ENCODE measurements at regions not wholly inside any gene's neighbourhood (a gene's known extent, or its start where the extent isn't known, plus 50 kb on each side); places are given as distances from the start of the nearest gene placed in this dataset.

DNA sequence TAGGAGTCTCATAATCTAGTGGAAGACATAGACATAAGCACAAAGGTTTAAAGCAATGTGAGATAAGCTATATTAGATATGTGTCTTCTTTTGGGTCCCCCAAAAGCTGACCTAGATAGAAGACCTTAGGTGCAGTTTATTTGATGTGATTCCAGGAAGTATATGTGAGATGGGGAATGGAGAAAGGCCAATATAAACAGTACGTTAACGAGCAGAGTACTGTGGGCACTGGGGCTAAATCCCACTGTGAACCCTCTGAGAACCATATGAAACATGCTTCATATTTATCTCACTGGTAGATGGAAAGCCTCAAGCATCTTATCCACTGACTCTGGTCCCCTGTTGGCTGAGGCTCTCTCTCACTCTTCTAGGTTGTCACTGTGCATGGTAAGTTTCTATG lies 62.6 kb upstream of the ZC3H15 start:
- TF ChIP-seq POLR2A (IDR thresholded peaks at IDR 0.05) (no peak), CTCF (IDR thresholded peaks at IDR 0.05) (no peak)
